22Rv1 (cell line): ENCODE measurements at regions not wholly inside any gene's neighbourhood (a gene's known extent, or its start where the extent isn't known, plus 50 kb on each side); places are given as distances from the start of the nearest gene placed in this dataset.

Experiments used
- CTCF ChIP-seq: fragments of 450-650 bp; IDR thresholded peaks from 2 replicates; pipeline ENCODE4 v1.5.1; 2017; ENCODE audit warnings: mild to moderate bottlenecking
- ZFX ChIP-seq: fragments of 450-650 bp; IDR thresholded peaks from 2 replicates; pipeline ENCODE4 v1.6.1; 2017; ENCODE audit warnings: antibody characterized with exemption, borderline replicate concordance

DNA sequence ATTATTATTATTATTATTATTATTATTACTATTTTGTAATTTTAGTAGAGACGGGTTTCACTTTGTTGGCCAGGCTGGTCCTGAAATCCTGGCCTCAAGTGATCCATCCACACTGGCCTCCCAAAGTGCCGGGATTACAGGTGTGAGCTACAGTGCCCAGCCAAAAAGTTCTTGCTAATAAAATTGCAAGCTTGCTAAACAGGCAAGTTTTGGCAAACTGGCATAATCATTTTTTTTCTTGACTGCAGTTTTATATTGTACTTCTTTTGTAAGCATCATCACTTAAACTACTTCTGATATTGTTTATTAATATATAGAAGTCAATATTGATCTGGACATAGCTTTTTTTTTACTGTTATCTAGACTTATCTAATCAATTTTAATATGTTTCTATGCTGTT lies 536.4 kb downstream of the LRFN5 start:
- TF ChIP-seq ZFX (no peak), CTCF (no peak)
